ENCODE measurements at regions not wholly inside any gene's neighbourhood (a gene's known extent, or its start where the extent isn't known, plus 50 kb on each side); places are given as distances from the start of the nearest gene placed in this dataset.

GRCh38 chr15:98164986-98165385 is 204.5 kb downstream of the ARRDC4 start:
- TF ChIP-seq CTCF (conservative IDR thresholded peaks at IDR 0.05 in 1 of 2, IDR thresholded peaks at IDR 0.05 in 1 of 2; ENCODE audit: low read depth in 1 of 2, low read length in 2 of 2) (no peak), EZH2 (IDR thresholded peaks at IDR 0.05; ENCODE audit: low read length, missing control alignments) (no peak)
